ENCODE measurements at regions not wholly inside any gene's neighbourhood (a gene's known extent, or its start where the extent isn't known, plus 50 kb on each side); places are given as distances from the start of the nearest gene placed in this dataset.

DNA sequence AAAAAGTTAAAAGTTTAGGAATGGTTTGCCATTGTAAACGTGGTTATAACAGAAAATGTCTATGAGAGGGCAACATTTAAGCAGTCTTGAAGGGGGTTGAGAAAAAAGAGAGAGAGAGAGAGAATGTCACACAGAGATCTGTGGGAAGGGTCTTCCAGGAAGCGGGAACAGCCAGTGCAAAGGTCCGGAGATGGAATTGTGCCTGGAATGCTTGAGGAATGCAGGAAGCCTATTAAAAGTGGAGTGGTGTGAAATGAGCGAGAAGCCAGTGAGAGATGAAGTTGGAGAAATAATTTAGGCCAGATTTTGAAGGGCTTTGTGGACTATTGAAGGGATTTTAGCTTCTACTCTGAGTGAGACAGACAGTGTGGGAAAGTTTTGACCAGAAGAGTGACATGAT is 406.8 kb upstream of the TBX3 start:
- no peak for TF ChIP-seq POLR2A (IDR thresholded peaks at IDR 0.05; ENCODE audit: low read length)
- no peak for TF ChIP-seq GATA1 (IDR thresholded peaks at IDR 0.05; ENCODE audit: low read depth, low read length)

Measured in erythroblast (primary cell).